HG03045 (cell line): ENCODE measurements at regions not wholly inside any gene's neighbourhood (a gene's known extent, or its start where the extent isn't known, plus 50 kb on each side); places are given as distances from the start of the nearest gene placed in this dataset.

Source experiments
- ATAC-seq: cut with Tn5 transposase; IDR thresholded peaks from one replicate; pipeline ENCODE4 v1.9.1; 2021; ENCODE audit warnings: mild to moderate bottlenecking, moderate library complexity; ENCODE audit not compliant: unreplicated experiment

- no peak for ATAC-seq
Observed at GRCh38 chr4:111761531-111761930, 383.7 kb upstream of the FAM241A start.

GRCh38 chr4:111770514-111770913 lies 374.7 kb upstream of the FAM241A start:
- no peak for ATAC-seq

GRCh38 chr4:111773858-111774257 lies 371.4 kb upstream of the FAM241A start:
- ATAC-seq, result no peak

- no peak for ATAC-seq
Observed at GRCh38 chr4:111775556-111776297, 369.5 kb upstream of the FAM241A start.

GRCh38 chr4:111776561-111776960 lies 368.7 kb upstream of the FAM241A start:
- no peak for ATAC-seq

GRCh38 chr4:111778543-111778942 lies 366.7 kb upstream of the FAM241A start:
- ATAC-seq, result no peak

- no peak for ATAC-seq
Observed at GRCh38 chr4:111780965-111781364, 364.3 kb upstream of the FAM241A start.

- ATAC-seq, result no peak
Observed at GRCh38 chr4:111781611-111782010, 363.6 kb upstream of the FAM241A start.

- no peak for ATAC-seq
Observed at GRCh38 chr4:111788099-111788498, 357.2 kb upstream of the FAM241A start.

GRCh38 chr4:111789901-111790640 lies 355.2 kb upstream of the FAM241A start:
- no peak for ATAC-seq

GRCh38 chr4:111792632-111793031 lies 352.6 kb upstream of the FAM241A start:
- no peak for ATAC-seq

GRCh38 chr4:111793433-111794091 lies 351.7 kb upstream of the FAM241A start:
- no peak for ATAC-seq

GRCh38 chr4:111797455-111798163 lies 347.6 kb upstream of the FAM241A start:
- no peak for ATAC-seq

- ATAC-seq, result no peak
Observed at GRCh38 chr4:111798840-111799239, 346.4 kb upstream of the FAM241A start.

- ATAC-seq, result no peak
Observed at GRCh38 chr4:111800551-111800950, 344.7 kb upstream of the FAM241A start.

GRCh38 chr4:111802191-111802590 lies 343.1 kb upstream of the FAM241A start:
- no peak for ATAC-seq

- no peak for ATAC-seq
Observed at GRCh38 chr4:111806331-111806730, 338.9 kb upstream of the FAM241A start.

GRCh38 chr4:111807576-111807975 lies 337.7 kb upstream of the FAM241A start:
- no peak for ATAC-seq

GRCh38 chr4:111808174-111808573 lies 337.1 kb upstream of the FAM241A start:
- ATAC-seq, result no peak

GRCh38 chr4:111811661-111812060 lies 333.6 kb upstream of the FAM241A start:
- no peak for ATAC-seq

- no peak for ATAC-seq
Observed at GRCh38 chr4:111812114-111812513, 333.1 kb upstream of the FAM241A start.
